AG09309 (cell line): ENCODE measurements at regions not wholly inside any gene's neighbourhood (a gene's known extent, or its start where the extent isn't known, plus 50 kb on each side); places are given as distances from the start of the nearest gene placed in this dataset.

ENCODE experiments used
- DNase-seq: peaks from one replicate; pipeline ENCODE4 v3.0.0-alpha.2; 2010; ENCODE audit warnings: low read depth
- H3K4me3 ChIP-seq: 2 replicates; pipeline ENCODE4 v1.5.1; 2011; ENCODE audit warnings: mild to moderate bottlenecking, low read depth, low read length, moderate library complexity; ENCODE audit not compliant: control insufficient read depth
- CTCF ChIP-seq: IDR thresholded peaks from 2 replicates; pipeline ENCODE4 v1.5.1; 2011; ENCODE audit warnings: mild to moderate bottlenecking, low read depth, low read length, inconsistent platforms; ENCODE audit not compliant: insufficient read depth, control insufficient read depth; ENCODE audit errors: missing control alignments

GRCh38 chr1:87452648-87453047, 124.0 kb downstream of the LMO4 start:
- TF ChIP-seq CTCF: no peak
- no peak for DNase-seq
- H3K4me3 ChIP-seq: no peak overlapping the region

GRCh38 chr1:87457408-87457807, 128.7 kb downstream of the LMO4 start:
- no peak for DNase-seq
- no peak overlapping the region for H3K4me3 ChIP-seq
- no peak for TF ChIP-seq CTCF

GRCh38 chr1:87462894-87463293, 134.2 kb downstream of the LMO4 start:
- H3K4me3 ChIP-seq: no peak overlapping the region
- TF ChIP-seq CTCF: no peak
- no peak for DNase-seq

- no peak for TF ChIP-seq CTCF
- no peak for DNase-seq
- no peak overlapping the region for H3K4me3 ChIP-seq
These were observed 135.4 kb downstream of the LMO4 start for GRCh38 chr1:87464022-87464490.

- TF ChIP-seq CTCF: no peak
- DNase-seq: no peak
- no peak overlapping the region for H3K4me3 ChIP-seq
These were observed 137.9 kb downstream of the LMO4 start for GRCh38 chr1:87466621-87467020.

GRCh38 chr1:87472716-87473115, 144.0 kb downstream of the LMO4 start:
- no peak for TF ChIP-seq CTCF
- DNase-seq: no peak
- H3K4me3 ChIP-seq: no peak overlapping the region

- TF ChIP-seq CTCF: no peak
- DNase-seq: no peak
- no peak overlapping the region for H3K4me3 ChIP-seq
These were observed 144.6 kb downstream of the LMO4 start for GRCh38 chr1:87473203-87473661.
